ENCODE measurements at regions not wholly inside any gene's neighbourhood (a gene's known extent, or its start where the extent isn't known, plus 50 kb on each side); places are given as distances from the start of the nearest gene placed in this dataset.

DNA sequence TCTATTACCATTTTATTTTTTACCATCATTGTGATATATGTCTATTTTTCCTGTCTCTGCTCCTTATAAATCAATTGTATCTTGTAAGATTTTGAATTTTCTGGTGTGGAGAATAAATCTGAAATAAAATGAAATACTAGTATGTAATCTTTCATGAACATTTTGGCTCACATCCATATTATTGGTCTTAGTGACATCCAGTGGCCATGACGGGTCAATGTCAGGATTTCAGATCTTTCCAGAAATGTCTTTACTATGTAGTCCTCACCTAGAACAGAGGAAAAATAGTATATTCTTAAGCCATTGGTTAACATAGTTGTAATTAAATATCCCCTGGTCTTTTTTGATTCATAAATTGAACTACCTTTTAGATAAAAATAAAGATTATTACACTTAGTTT is 109.8 kb upstream of the GPC6 start:
- TF ChIP-seq, protein P1, sequence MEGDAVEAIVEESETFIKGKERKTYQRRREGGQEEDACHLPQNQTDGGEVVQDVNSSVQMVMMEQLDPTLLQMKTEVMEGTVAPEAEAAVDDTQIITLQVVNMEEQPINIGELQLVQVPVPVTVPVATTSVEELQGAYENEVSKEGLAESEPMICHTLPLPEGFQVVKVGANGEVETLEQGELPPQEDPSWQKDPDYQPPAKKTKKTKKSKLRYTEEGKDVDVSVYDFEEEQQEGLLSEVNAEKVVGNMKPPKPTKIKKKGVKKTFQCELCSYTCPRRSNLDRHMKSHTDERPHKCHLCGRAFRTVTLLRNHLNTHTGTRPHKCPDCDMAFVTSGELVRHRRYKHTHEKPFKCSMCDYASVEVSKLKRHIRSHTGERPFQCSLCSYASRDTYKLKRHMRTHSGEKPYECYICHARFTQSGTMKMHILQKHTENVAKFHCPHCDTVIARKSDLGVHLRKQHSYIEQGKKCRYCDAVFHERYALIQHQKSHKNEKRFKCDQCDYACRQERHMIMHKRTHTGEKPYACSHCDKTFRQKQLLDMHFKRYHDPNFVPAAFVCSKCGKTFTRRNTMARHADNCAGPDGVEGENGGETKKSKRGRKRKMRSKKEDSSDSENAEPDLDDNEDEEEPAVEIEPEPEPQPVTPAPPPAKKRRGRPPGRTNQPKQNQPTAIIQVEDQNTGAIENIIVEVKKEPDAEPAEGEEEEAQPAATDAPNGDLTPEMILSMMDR (IDR thresholded peaks at IDR 0.05): peak in 1 of 7 experiments; percentile 2
- no peak for TF ChIP-seq POLR2A (IDR thresholded peaks at IDR 0.05)

All from body of pancreas (tissue), 4 donors.